ENCODE measurements at regions not wholly inside any gene's neighbourhood (a gene's known extent, or its start where the extent isn't known, plus 50 kb on each side); places are given as distances from the start of the nearest gene placed in this dataset.

GRCh38 chr6:163947276-163947675 lies 532.8 kb downstream of the QKI start:
- Mint-ChIP-seq H3K4me3 (ENCODE audit: unreplicated experiment) (no peak overlapping the region), H3K4me1 (ENCODE audit: low read depth, unreplicated experiment) (peaks cover 4% of the 10 kb centered on the region), H3K27me3 (ENCODE audit: insufficient read depth, unreplicated experiment) (peaks cover 6% of the 10 kb centered on the region), H3K9me3 (ENCODE audit: unreplicated experiment) (peaks cover 7% of the 10 kb centered on the region), H3K27ac (ENCODE audit: unreplicated experiment) (no peak overlapping the region), H3K36me3 (ENCODE audit: insufficient read depth, unreplicated experiment) (no peaks in the 10 kb centered on the region)
- POLR2A ChIA-PET, result no interaction called here
- DNase-seq, result no peak
- no peak for TF ChIP-seq CTCF (IDR thresholded peaks at IDR 0.05; ENCODE audit: insufficient read depth in 1 of 2, low read depth in 1 of 2, low read length in 1 of 2, severe bottlenecking in 1 of 2, unreplicated experiment in 1 of 2)
- intact Hi-C loops (cut with micrococcal nuclease; ENCODE audit: unreplicated experiment), result loop anchor here (5.0 kb wide), 1 partner anchor 55 kb away; no protein-coding TSS in a partner anchor
- Histone ChIP-seq H3K27me3 (replicated peaks; ENCODE audit: control insufficient read depth, insufficient read depth, low read length) (no peaks in the 10 kb centered on the region), H3K4me3 (ENCODE audit: low read depth, low read length) (no peak overlapping the region), H3K36me3 (ENCODE audit: control insufficient read depth, insufficient read depth, low read length) (no peaks in the 10 kb centered on the region), H3K4me1 (no peaks in the 10 kb centered on the region), H3K9me3 (no peaks in the 10 kb centered on the region)
- CTCF ChIA-PET, result no interaction called here
- no TSS peak for BruUV-seq (replicated peaks)

- no peak for DNase-seq
- Mint-ChIP-seq H3K4me1 (ENCODE audit: low read depth, unreplicated experiment) (peaks cover 4% of the 10 kb centered on the region), H3K9me3 (ENCODE audit: unreplicated experiment) (peaks cover 7% of the 10 kb centered on the region), H3K4me3 (ENCODE audit: unreplicated experiment) (no peak overlapping the region), H3K27ac (ENCODE audit: unreplicated experiment) (no peak overlapping the region), H3K36me3 (ENCODE audit: insufficient read depth, unreplicated experiment) (no peaks in the 10 kb centered on the region), H3K27me3 (ENCODE audit: insufficient read depth, unreplicated experiment) (peaks cover 6% of the 10 kb centered on the region)
- intact Hi-C loops (cut with micrococcal nuclease; ENCODE audit: unreplicated experiment), result loop anchor here (5.0 kb wide), 1 partner anchor 54 kb away; no protein-coding TSS in a partner anchor
- POLR2A ChIA-PET, result no interaction called here
- H3K9me3 ChIP-seq, result no peaks in the 10 kb centered on the region
- no peak overlapping the region for H3K4me3 ChIP-seq (ENCODE audit: low read depth, low read length)
- TF ChIP-seq CTCF (IDR thresholded peaks at IDR 0.05; ENCODE audit: insufficient read depth in 1 of 2, low read depth in 1 of 2, low read length in 1 of 2, severe bottlenecking in 1 of 2, unreplicated experiment in 1 of 2), result no peak
- H3K4me1 ChIP-seq, result peaks cover under 1% of the 10 kb centered on the region; the same call in 1 of the 2 replicates
- CTCF ChIA-PET, result no interaction called here
- BruUV-seq (replicated peaks), result no TSS peak
- no peaks in the 10 kb centered on the region for H3K27me3 ChIP-seq (replicated peaks; ENCODE audit: control insufficient read depth, insufficient read depth, low read length)
- no peaks in the 10 kb centered on the region for H3K36me3 ChIP-seq (ENCODE audit: control insufficient read depth, insufficient read depth, low read length)
Measured at GRCh38 chr6:163946437-163946836, 531.9 kb downstream of the QKI start.

DNA sequence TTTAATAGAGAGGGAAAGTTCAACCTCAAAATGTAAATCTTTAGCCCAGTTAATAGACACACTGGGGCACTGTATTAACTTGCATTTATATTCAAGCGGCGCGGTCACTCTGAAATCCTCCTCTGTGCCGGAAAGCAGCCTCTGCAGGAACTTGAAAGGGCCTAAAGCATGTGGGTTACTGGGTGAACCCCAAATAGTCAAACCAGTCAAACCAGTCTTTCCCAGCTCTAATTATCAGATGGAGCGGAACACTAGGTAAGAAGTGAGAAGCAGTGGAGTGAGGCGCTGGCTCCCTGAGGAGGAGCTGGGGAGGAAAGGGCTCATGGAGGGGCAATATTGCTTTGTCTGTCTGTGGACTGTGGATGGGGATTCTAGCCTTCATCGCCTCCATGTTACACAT lies 531.3 kb downstream of the QKI start:
- peaks cover 7% of the 10 kb centered on the region for H3K9me3 Mint-ChIP-seq (ENCODE audit: unreplicated experiment)
- Histone ChIP-seq H3K36me3 (ENCODE audit: control insufficient read depth, insufficient read depth, low read length) (no peaks in the 10 kb centered on the region), H3K4me3 (ENCODE audit: low read depth, low read length) (no peak overlapping the region), H3K27me3 (replicated peaks; ENCODE audit: control insufficient read depth, insufficient read depth, low read length) (no peaks in the 10 kb centered on the region), H3K9me3 (no peaks in the 10 kb centered on the region), H3K4me1 (peaks cover 7% of the 10 kb centered on the region)
- no peak overlapping the region for H3K27ac Mint-ChIP-seq (ENCODE audit: unreplicated experiment)
- no TSS peak for BruUV-seq (replicated peaks)
- ChIA-PET POLR2A (no interaction called here), CTCF (no interaction called here)
- TF ChIP-seq CTCF (IDR thresholded peaks at IDR 0.05; ENCODE audit: insufficient read depth in 1 of 2, low read depth in 1 of 2, low read length in 1 of 2, severe bottlenecking in 1 of 2, unreplicated experiment in 1 of 2), result no peak
- no peak overlapping the region for H3K4me3 Mint-ChIP-seq (ENCODE audit: unreplicated experiment)
- no peaks in the 10 kb centered on the region for H3K36me3 Mint-ChIP-seq (ENCODE audit: insufficient read depth, unreplicated experiment)
- H3K4me1 Mint-ChIP-seq (ENCODE audit: low read depth, unreplicated experiment), result peaks cover 4% of the 10 kb centered on the region
- H3K27me3 Mint-ChIP-seq (ENCODE audit: insufficient read depth, unreplicated experiment), result peaks cover 3% of the 10 kb centered on the region
- DNase-seq, result no peak
- intact Hi-C loops (cut with micrococcal nuclease; ENCODE audit: unreplicated experiment), result loop anchor here (5.0 kb wide), 1 partner anchor 54 kb away; no protein-coding TSS in a partner anchor

Data from Caco-2 (cell line).